K562 (cell line): ENCODE measurements at regions not wholly inside any gene's neighbourhood (a gene's known extent, or its start where the extent isn't known, plus 50 kb on each side); places are given as distances from the start of the nearest gene placed in this dataset.

Experiments used
- ATAC-seq: fragments of 200-7000 bp; cut with Tn5 transposase; 3 replicates; pipeline ENCODE4 v1.9.1; 2020; ENCODE audit warnings: moderate library complexity
- BruUV-seq: library from RNA; stranded (reverse); fragments of 400-500 nt; replicated peaks from 2 replicates; lab custom pipeline; 2021; lab: Mats Ljungman, UMichigan
- CTCF ChIA-PET: fragments of 300-600 bp; formaldehyde crosslinking; extraction: SDS; loops from one replicate; lab custom pipeline; 2021; ENCODE audit warnings: low intra/inter-chr PET ratio; lab: Yijun Ruan, JAX
- POLR2A ChIA-PET: fragments of 300-600, 350-650 bp; sonication (Branson Sonifier 250); formaldehyde crosslinking; extraction: SDS; loops from one replicate; lab custom pipeline; 2021; ENCODE audit warnings: antibody characterized with exemption, inconsistent platforms; lab: Yijun Ruan, JAX
- DNase-seq, 4 experiments: peaks; one replicate each; pipeline versions ENCODE4 v3.0.0 to v3.0.0-alpha.2; 2011 to 2018; ENCODE audit warnings: low spot score in 3 of 4, mixed read lengths in 3 of 4; ENCODE audit errors: extremely low read depth in 1 of 4
- FAIRE-seq: peaks from 2 replicates; lab custom pipeline; 2011; peaks lifted over from hg19 to GRCh38; lab: Jason Lieb, UNC
- H2AFZ ChIP-seq: 2 replicates; pipeline ENCODE4 v1.6.0; 2011; ENCODE audit warnings: low read depth, low read length, control low read depth, inconsistent platforms
- H3K27ac ChIP-seq: fragments of 200-600 bp; 3 replicates; pipeline ENCODE4 v1.8.0; 2011; ENCODE audit warnings: low read depth, mild to moderate bottlenecking, control low read depth, inconsistent platforms, low read length, moderate library complexity, mixed read lengths; ENCODE audit errors: extremely low read depth
- H3K27me3 ChIP-seq, 2 experiments: fragments of 300-600 bp in 1 of 2; 2 replicates in 1 of 2; 3 replicates in 1 of 2; pipeline versions ENCODE4 v1.6.0 to v1.8.0; 2011; ENCODE audit warnings: inconsistent platforms in 2 of 2, low read length in 2 of 2, mild to moderate bottlenecking in 1 of 2, mixed read lengths in 1 of 2, moderate library complexity in 1 of 2; ENCODE audit not compliant: control insufficient read depth in 2 of 2, insufficient read depth in 2 of 2
- H3K36me3 ChIP-seq: fragments of 300-600 bp; 3 replicates; pipeline ENCODE4 v1.8.0; 2011; ENCODE audit warnings: mild to moderate bottlenecking, low read length, inconsistent platforms; ENCODE audit not compliant: control insufficient read depth, insufficient read depth
- H3K4me1 ChIP-seq, 2 experiments: fragments of 200-600 bp in 1 of 2; replicated peaks in 1 of 2; 2 replicates in 1 of 2; 3 replicates in 1 of 2; pipeline versions ENCODE4 v1.5.1 to v1.8.0; 2011; ENCODE audit warnings: inconsistent platforms in 2 of 2, low read length in 2 of 2, mild to moderate bottlenecking in 1 of 2, mixed read lengths in 1 of 2, moderate library complexity in 1 of 2; ENCODE audit not compliant: control insufficient read depth in 2 of 2, insufficient read depth in 2 of 2
- H3K4me2 ChIP-seq: 2 replicates; pipeline ENCODE4 v1.6.1; 2011; ENCODE audit warnings: low read length, control low read depth, inconsistent platforms, mixed read lengths; ENCODE audit not compliant: insufficient read depth
- H3K4me3 ChIP-seq: fragments of 200-600 bp; sonication (generic), shearing (Covaris generic); 2 replicates; pipeline ENCODE4 v1.5.1; 2016; ENCODE audit warnings: control low read depth, inconsistent platforms
- H3K79me2 ChIP-seq: fragments of 200-600 bp; 3 replicates; pipeline ENCODE4 v1.8.0; 2011; ENCODE audit warnings: low read length, inconsistent platforms; ENCODE audit not compliant: control insufficient read depth, insufficient read depth
- H3K9ac ChIP-seq, 2 experiments: 2 replicates each; pipeline versions ENCODE4 v1.6.0 to v1.6.1; 2011; ENCODE audit warnings: low read depth in 2 of 2, low read length in 2 of 2, control low read depth in 1 of 2, inconsistent platforms in 1 of 2, mild to moderate bottlenecking in 1 of 2, mixed read lengths in 1 of 2; ENCODE audit not compliant: insufficient read depth in 1 of 2
- H3K9me1 ChIP-seq: one replicate; pipeline ENCODE4 v1.6.0; 2011; ENCODE audit warnings: inconsistent platforms, mild to moderate bottlenecking, low read length, moderate library complexity; ENCODE audit not compliant: control insufficient read depth, insufficient read depth
- H3K9me3 ChIP-seq: replicated peaks from 2 replicates; pipeline ENCODE4 v1.5.1; 2011; ENCODE audit warnings: low read depth, low read length, inconsistent platforms; ENCODE audit not compliant: control insufficient read depth, insufficient read depth
- H4K20me1 ChIP-seq: replicated peaks from 2 replicates; pipeline ENCODE4 v1.6.1; 2011; ENCODE audit warnings: low read length, inconsistent platforms, mixed read lengths; ENCODE audit not compliant: control insufficient read depth, insufficient read depth
- ATF1 ChIP-seq, 2 experiments: fragments of 450-650 bp in 1 of 2; IDR thresholded peaks; 2 replicates each; pipeline ENCODE4 v1.6.1; 2016; ENCODE audit warnings: missing compliant biosample characterization in 1 of 2, missing genetic modification characterization in 1 of 2
- CTBP1 ChIP-seq: fragments of 450-650 bp; IDR thresholded peaks from 2 replicates; pipeline ENCODE4 v1.6.1; 2016; ENCODE audit warnings: borderline replicate concordance
- DIDO1 ChIP-seq: fragments of 450-650 bp; IDR thresholded peaks from 2 replicates; pipeline ENCODE4 v1.6.1; 2016; ENCODE audit warnings: low read depth, missing biosample characterization, missing genetic modification characterization
- EP300 ChIP-seq: IDR thresholded peaks from 2 replicates; pipeline ENCODE4 v1.6.1; 2012; ENCODE audit warnings: low read length, improper control_type of control experiment
- ESRRA ChIP-seq: fragments of 450-650 bp; IDR thresholded peaks from 2 replicates; pipeline ENCODE4 v1.6.1; 2014; ENCODE audit warnings: low read depth, mild to moderate bottlenecking, moderate library complexity, borderline replicate concordance
- HLTF ChIP-seq: fragments of 450-650 bp; IDR thresholded peaks from 2 replicates; pipeline ENCODE4 v1.6.1; 2016
- KDM2B ChIP-seq: fragments of 250-450 bp; sonication (Bioruptor Pico); IDR thresholded peaks from 2 replicates; pipeline ENCODE4 v1.8.0; 2021; ENCODE audit warnings: mild to moderate bottlenecking, moderate library complexity
- MCM5 ChIP-seq: fragments of 450-650 bp; IDR thresholded peaks from 2 replicates; pipeline ENCODE4 v1.6.1; 2016; ENCODE audit warnings: low read depth
- NR2C2 ChIP-seq, 2 experiments: fragments of 200-800 bp in 1 of 2; sonication (Bioruptor generic) in 1 of 2; sonication (generic) in 1 of 2; formaldehyde crosslinking in 1 of 2; IDR thresholded peaks; 2 replicates each; pipeline versions ENCODE4 v1.6.1 to v1.8.0; 2016 to 2022; ENCODE audit warnings: mild to moderate bottlenecking in 1 of 2, missing compliant biosample characterization in 1 of 2, missing genetic modification characterization in 1 of 2, missing genetic modification reagents in 1 of 2
- POLR2A ChIP-seq: fragments of 450-650 bp; conservative IDR thresholded peaks from 2 replicates; pipeline ENCODE4 v1.6.1; 2016
- POLR3A ChIP-seq: IDR thresholded peaks from 2 replicates; pipeline ENCODE4 v1.6.1; 2011; ENCODE audit warnings: borderline replicate concordance, mild to moderate bottlenecking, moderate library complexity; ENCODE audit not compliant: insufficient read length, insufficient read depth; ENCODE audit errors: extremely low read depth
- SAFB ChIP-seq: fragments of 200-400 bp; formaldehyde crosslinking; IDR thresholded peaks from 2 replicates; pipeline ENCODE4 v1.6.1; 2017; ENCODE audit warnings: low read depth, low read length, borderline replicate concordance
- SMAD3 ChIP-seq: fragments of 450-650 bp; formaldehyde crosslinking; conservative IDR thresholded peaks from 2 replicates; pipeline ENCODE4 v1.4.0; 2020; ENCODE audit warnings: mild to moderate bottlenecking
- SREBF2 ChIP-seq: sonication (generic); formaldehyde crosslinking; IDR thresholded peaks from 2 replicates; pipeline ENCODE4 v1.4.0; 2020; ENCODE audit warnings: mild to moderate bottlenecking, missing genetic modification reagents
- in situ Hi-C: fragments of 300-500 bp; cut with MboI; formaldehyde crosslinking; loops from 4 replicates; pipeline ENCODE4 v1.15.0; 2018; ENCODE audit warnings: inconsistent platforms, mixed read lengths
- intact Hi-C: fragments of 100-400 bp; cut with micrococcal nuclease; formaldehyde crosslinking; loops from 2 replicates; pipeline ENCODE4 v1.14.2; 2022
- TF ChIP-seq, protein P1 (sequence below): sonication (generic); formaldehyde crosslinking; IDR thresholded peaks from 2 replicates; pipeline ENCODE4 v1.8.0; 2022; ENCODE audit warnings: mild to moderate bottlenecking, missing genetic modification reagents
- TF ChIP-seq, protein P2 (sequence below): fragments of 250-450 bp; sonication (Bioruptor Pico); IDR thresholded peaks from 2 replicates; pipeline ENCODE4 v1.8.0; 2022; ENCODE audit warnings: moderate library complexity, mild to moderate bottlenecking, inconsistent platforms
- TF ChIP-seq, protein P3 (sequence below): fragments of 200-400 bp; formaldehyde crosslinking; IDR thresholded peaks from 2 replicates; pipeline ENCODE4 v1.6.1; 2017; ENCODE audit warnings: mild to moderate bottlenecking, low read depth, low read length, moderate library complexity

DNA sequence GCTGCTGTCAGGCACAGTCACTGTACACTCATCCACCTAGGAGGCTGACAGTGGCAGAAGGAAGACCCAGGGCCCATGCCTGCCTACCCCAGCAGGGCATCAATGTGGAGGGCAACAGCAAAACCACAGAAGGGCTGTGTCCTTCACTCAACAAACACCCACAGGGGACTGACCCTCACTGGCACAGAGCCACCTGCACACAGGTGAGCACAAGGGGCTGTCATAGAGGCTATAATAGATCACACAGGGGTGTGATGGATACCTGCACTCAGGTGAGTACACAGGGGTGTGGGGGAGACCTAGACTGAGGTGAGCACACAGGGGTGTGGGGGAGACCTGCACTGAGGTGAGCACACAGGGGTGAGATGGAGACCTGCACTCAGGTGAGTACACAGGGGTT, 132.8 kb upstream of the TCERG1L start:
- no peaks in the 10 kb centered on the region for H3K79me2 ChIP-seq
- H3K4me3 ChIP-seq = no peak overlapping the region
- in situ Hi-C loops = no loop called here
- intact Hi-C loops = no loop called here
- H3K36me3 ChIP-seq = no peaks in the 10 kb centered on the region
- H3K9me1 ChIP-seq = no peaks in the 10 kb centered on the region
- TF ChIP-seq POLR3A (no peak), MCM5 (no peak), HLTF (no peak), POLR2A (no peak), NR2C2 (CRISPR knock-in tag; IDR thresholded peaks at IDR 0.05) (no peak), NR2C2 (tag; IDR thresholded peaks at IDR 0.05) (no peak), EP300 (no peak), KDM2B (no peak), DIDO1 (no peak), SREBF2 (CRISPR knock-in tag) (no peak), SMAD3 (CRISPR knock-in tag) (no peak), ATF1 (CRISPR knock-in tag; IDR thresholded peaks at IDR 0.05) (no peak), ATF1 (tag; IDR thresholded peaks at IDR 0.05) (no peak), CTBP1 (no peak), ESRRA (no peak), SAFB (no peak)
- TF ChIP-seq, protein P1, sequence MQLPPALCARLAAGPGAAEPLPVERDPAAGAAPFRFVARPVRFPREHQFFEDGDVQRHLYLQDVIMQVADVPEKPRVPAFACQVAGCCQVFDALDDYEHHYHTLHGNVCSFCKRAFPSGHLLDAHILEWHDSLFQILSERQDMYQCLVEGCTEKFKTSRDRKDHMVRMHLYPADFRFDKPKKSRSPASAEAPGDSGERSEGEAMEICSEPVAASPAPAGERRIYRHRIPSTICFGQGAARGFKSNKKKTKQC (CRISPR knock-in tag) = no peak
- TF ChIP-seq, protein P2, sequence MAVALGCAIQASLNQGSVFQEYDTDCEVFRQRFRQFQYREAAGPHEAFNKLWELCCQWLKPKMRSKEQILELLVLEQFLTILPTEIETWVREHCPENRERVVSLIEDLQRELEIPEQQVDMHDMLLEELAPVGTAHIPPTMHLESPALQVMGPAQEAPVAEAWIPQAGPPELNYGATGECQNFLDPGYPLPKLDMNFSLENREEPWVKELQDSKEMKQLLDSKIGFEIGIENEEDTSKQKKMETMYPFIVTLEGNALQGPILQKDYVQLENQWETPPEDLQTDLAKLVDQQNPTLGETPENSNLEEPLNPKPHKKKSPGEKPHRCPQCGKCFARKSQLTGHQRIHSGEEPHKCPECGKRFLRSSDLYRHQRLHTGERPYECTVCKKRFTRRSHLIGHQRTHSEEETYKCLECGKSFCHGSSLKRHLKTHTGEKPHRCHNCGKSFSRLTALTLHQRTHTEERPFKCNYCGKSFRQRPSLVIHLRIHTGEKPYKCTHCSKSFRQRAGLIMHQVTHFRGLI (CRISPR knock-in tag) = no peak
- TF ChIP-seq, protein P3, sequence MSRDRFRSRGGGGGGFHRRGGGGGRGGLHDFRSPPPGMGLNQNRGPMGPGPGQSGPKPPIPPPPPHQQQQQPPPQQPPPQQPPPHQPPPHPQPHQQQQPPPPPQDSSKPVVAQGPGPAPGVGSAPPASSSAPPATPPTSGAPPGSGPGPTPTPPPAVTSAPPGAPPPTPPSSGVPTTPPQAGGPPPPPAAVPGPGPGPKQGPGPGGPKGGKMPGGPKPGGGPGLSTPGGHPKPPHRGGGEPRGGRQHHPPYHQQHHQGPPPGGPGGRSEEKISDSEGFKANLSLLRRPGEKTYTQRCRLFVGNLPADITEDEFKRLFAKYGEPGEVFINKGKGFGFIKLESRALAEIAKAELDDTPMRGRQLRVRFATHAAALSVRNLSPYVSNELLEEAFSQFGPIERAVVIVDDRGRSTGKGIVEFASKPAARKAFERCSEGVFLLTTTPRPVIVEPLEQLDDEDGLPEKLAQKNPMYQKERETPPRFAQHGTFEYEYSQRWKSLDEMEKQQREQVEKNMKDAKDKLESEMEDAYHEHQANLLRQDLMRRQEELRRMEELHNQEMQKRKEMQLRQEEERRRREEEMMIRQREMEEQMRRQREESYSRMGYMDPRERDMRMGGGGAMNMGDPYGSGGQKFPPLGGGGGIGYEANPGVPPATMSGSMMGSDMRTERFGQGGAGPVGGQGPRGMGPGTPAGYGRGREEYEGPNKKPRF = no peak
- TF ChIP-seq, all 486 proteins: peak for 0
- H3K27me3 ChIP-seq = peaks cover 0 to 12% of the 10 kb centered on the region in 2 experiments; a peak in 2 of 5 replicates
- H3K9me3 ChIP-seq = no peaks in the 10 kb centered on the region
- no peak overlapping the region for H2AFZ ChIP-seq
- no peaks in the 10 kb centered on the region for H3K4me1 ChIP-seq
- ChIA-PET POLR2A (no interaction called here), CTCF (no interaction called here)
- H4K20me1 ChIP-seq = no peaks in the 10 kb centered on the region
- no peak for DNase-seq
- H3K4me2 ChIP-seq = no peak overlapping the region
- H3K9ac ChIP-seq = no peak overlapping the region
- no peak overlapping the region for H3K27ac ChIP-seq
- no TSS peak for BruUV-seq
- no peak for FAIRE-seq
- ATAC-seq = no peak
